CD4-positive, alpha-beta memory T cell (primary cell): ENCODE measurements at regions not wholly inside any gene's neighbourhood (a gene's known extent, or its start where the extent isn't known, plus 50 kb on each side); places are given as distances from the start of the nearest gene placed in this dataset.

Experiments
- CTCF ChIA-PET: fragments of 350-600 bp; sonication (Branson Sonifier 250); formaldehyde crosslinking; loops from one replicate; lab custom pipeline; 2021; ENCODE audit warnings: inconsistent platforms; ENCODE audit not compliant: partially characterized antibody; lab: Charles Lee
- POLR2A ChIA-PET: fragments of 350-600 bp; sonication (Branson Sonifier 250); formaldehyde crosslinking; loops from one replicate; lab custom pipeline; 2021; ENCODE audit not compliant: partially characterized antibody; lab: Charles Lee
- DNase-seq, 5 donors: peaks; one replicate each; pipeline versions ENCODE4 v3.0.0 to v3.0.0-alpha.2; 2020 to 2022; ENCODE audit warnings: mixed read lengths in 1 of 5
- H3K27ac ChIP-seq: one replicate; pipeline ENCODE4 v1.7.0; 2013; ENCODE audit warnings: low read depth, low read length
- H3K27me3 ChIP-seq: 2 replicates; pipeline ENCODE4 v1.7.0; 2013; ENCODE audit warnings: mild to moderate bottlenecking, low read length, moderate library complexity; ENCODE audit not compliant: insufficient read depth
- H3K36me3 ChIP-seq: 2 replicates; pipeline ENCODE4 v1.7.0; 2013; ENCODE audit warnings: mild to moderate bottlenecking, low read length, moderate library complexity; ENCODE audit not compliant: insufficient read depth
- H3K4me1 ChIP-seq: 2 replicates; pipeline ENCODE4 v1.7.0; 2013; ENCODE audit warnings: mild to moderate bottlenecking, low read length, moderate library complexity; ENCODE audit not compliant: insufficient read depth
- H3K4me3 ChIP-seq, 2 donors: one replicate each; pipeline ENCODE4 v1.7.0; 2013; ENCODE audit warnings: low read length in 2 of 2, mild to moderate bottlenecking in 1 of 2
- H3K9me3 ChIP-seq, 2 donors: one replicate each; pipeline ENCODE4 v1.7.0; 2013; ENCODE audit warnings: low read length in 2 of 2, control low read depth in 1 of 2; ENCODE audit not compliant: control insufficient read depth in 1 of 2
- H3K27ac Mint-ChIP-seq, 7 donors: one replicate each; pipeline ENCODE4 v1.8.0; 2020 to 2021; ENCODE audit warnings: mixed read lengths in 7 of 7, mild to moderate bottlenecking in 6 of 7, inconsistent platforms in 3 of 7, moderate library complexity in 3 of 7
- H3K27me3 Mint-ChIP-seq, 2 donors: one replicate each; pipeline ENCODE4 v1.8.0; 2020 to 2021; ENCODE audit warnings: mixed read lengths in 2 of 2
- H3K36me3 Mint-ChIP-seq, 2 donors: one replicate each; pipeline ENCODE4 v1.8.0; 2020 to 2021; ENCODE audit warnings: mixed read lengths in 2 of 2, inconsistent platforms in 1 of 2, mild to moderate bottlenecking in 1 of 2
- H3K4me1 Mint-ChIP-seq, 4 donors: one replicate each; pipeline ENCODE4 v1.8.0; 2020 to 2021; ENCODE audit warnings: mixed read lengths in 4 of 4, mild to moderate bottlenecking in 1 of 4
- H3K4me3 Mint-ChIP-seq, 8 donors: one replicate each; pipeline ENCODE4 v1.8.0; 2020 to 2021; ENCODE audit warnings: mixed read lengths in 8 of 8, mild to moderate bottlenecking in 7 of 8, moderate library complexity in 6 of 8, inconsistent platforms in 3 of 8
- H3K9me3 Mint-ChIP-seq, 8 donors: one replicate each; pipeline ENCODE4 v1.8.0; 2020 to 2021; ENCODE audit warnings: mixed read lengths in 8 of 8, mild to moderate bottlenecking in 5 of 8, inconsistent platforms in 3 of 8, moderate library complexity in 1 of 8
- intact Hi-C: fragments of 100-400 bp; cut with micrococcal nuclease; formaldehyde crosslinking; loops from one replicate; pipeline ENCODE4 v1.15.1; 2023

GRCh38 chr18:69265656-69266055, 135.0 kb upstream of the DOK6 start:
- Mint-ChIP-seq H3K27me3 (peaks cover 0 to 1% of the 10 kb centered on the region in 2 donors), H3K27ac (no peak overlapping the region), H3K9me3 (peaks cover 0 to 24% (median 18%) of the 10 kb centered on the region in 8 donors), H3K4me1 (no peaks in the 10 kb centered on the region), H3K4me3 (no peak overlapping the region), H3K36me3 (peaks cover 0 to 3% of the 10 kb centered on the region in 2 donors)
- H3K27ac ChIP-seq: no peak overlapping the region
- H3K4me1 ChIP-seq: no peaks in the 10 kb centered on the region
- no peak overlapping the region for H3K4me3 ChIP-seq
- H3K36me3 ChIP-seq: no peaks in the 10 kb centered on the region
- no peaks in the 10 kb centered on the region for H3K9me3 ChIP-seq
- POLR2A ChIA-PET: no interaction called here
- intact Hi-C loops: no loop called here
- no peaks in the 10 kb centered on the region for H3K27me3 ChIP-seq
- no peak for DNase-seq
- CTCF ChIA-PET: no interaction called here

- Histone ChIP-seq H3K9me3 (no peaks in the 10 kb centered on the region), H3K4me3 (no peak overlapping the region), H3K27me3 (no peaks in the 10 kb centered on the region), H3K36me3 (no peaks in the 10 kb centered on the region), H3K4me1 (no peaks in the 10 kb centered on the region), H3K27ac (no peak overlapping the region)
- Mint-ChIP-seq H3K4me1 (no peaks in the 10 kb centered on the region), H3K27ac (no peak overlapping the region), H3K27me3 (peaks cover 0 to 1% of the 10 kb centered on the region in 2 donors), H3K9me3 (peaks cover 0 to 24% (median 18%) of the 10 kb centered on the region in 8 donors), H3K4me3 (no peak overlapping the region), H3K36me3 (peaks cover 0 to 3% of the 10 kb centered on the region in 2 donors)
- POLR2A ChIA-PET: no interaction called here
- intact Hi-C loops: no loop called here
- CTCF ChIA-PET: no interaction called here
- DNase-seq: no peak
Observed at GRCh38 chr18:69267895-69268294, 132.8 kb upstream of the DOK6 start.

- peaks cover 1% of the 10 kb centered on the region in 2 donors for H3K27me3 Mint-ChIP-seq
- CTCF ChIA-PET: no interaction called here
- no peaks in the 10 kb centered on the region for H3K36me3 ChIP-seq
Observed at GRCh38 chr18:69282371-69282770, 118.3 kb upstream of the DOK6 start.

GRCh38 chr18:69291044-69291443, 109.6 kb upstream of the DOK6 start:
- DNase-seq: no peak
- no peak overlapping the region for H3K4me3 Mint-ChIP-seq
- H3K36me3 Mint-ChIP-seq: no peaks in the 10 kb centered on the region
- H3K27me3 Mint-ChIP-seq: peaks cover 0 to 1% of the 10 kb centered on the region in 2 donors
- H3K36me3 ChIP-seq: no peaks in the 10 kb centered on the region
- no peaks in the 10 kb centered on the region for H3K9me3 ChIP-seq
- no peak overlapping the region for H3K4me3 ChIP-seq
- ChIA-PET CTCF (no interaction called here), POLR2A (no interaction called here)
- H3K27ac Mint-ChIP-seq: no peak overlapping the region
- H3K27ac ChIP-seq: no peak overlapping the region
- H3K4me1 Mint-ChIP-seq: no peaks in the 10 kb centered on the region
- no peaks in the 10 kb centered on the region for H3K27me3 ChIP-seq
- no peaks in the 10 kb centered on the region for H3K4me1 ChIP-seq
- H3K9me3 Mint-ChIP-seq: no peaks in the 10 kb centered on the region
- intact Hi-C loops: no loop called here

More at GRCh38 chr18:69282371-69282770, 118.3 kb upstream of the DOK6 start:
- no peaks in the 10 kb centered on the region for H3K4me1 Mint-ChIP-seq
- no peak overlapping the region for H3K4me3 Mint-ChIP-seq
- H3K27ac ChIP-seq: no peak overlapping the region
- POLR2A ChIA-PET: no interaction called here
- intact Hi-C loops: no loop called here
- no peaks in the 10 kb centered on the region for H3K9me3 ChIP-seq
- H3K4me3 ChIP-seq: no peak overlapping the region
- no peaks in the 10 kb centered on the region for H3K9me3 Mint-ChIP-seq
- H3K27me3 ChIP-seq: no peaks in the 10 kb centered on the region
- H3K27ac Mint-ChIP-seq: no peak overlapping the region
- DNase-seq: no peak
- no peaks in the 10 kb centered on the region for H3K36me3 Mint-ChIP-seq
- no peaks in the 10 kb centered on the region for H3K4me1 ChIP-seq

- Mint-ChIP-seq H3K27ac (no peak overlapping the region), H3K9me3 (peaks cover 0 to 3% (median 2%) of the 10 kb centered on the region in 8 donors), H3K27me3 (no peaks in the 10 kb centered on the region), H3K4me1 (no peaks in the 10 kb centered on the region), H3K4me3 (no peak overlapping the region), H3K36me3 (no peaks in the 10 kb centered on the region)
- Histone ChIP-seq H3K27me3 (no peaks in the 10 kb centered on the region), H3K36me3 (no peaks in the 10 kb centered on the region), H3K4me3 (no peak overlapping the region), H3K4me1 (no peaks in the 10 kb centered on the region), H3K9me3 (no peaks in the 10 kb centered on the region), H3K27ac (no peak overlapping the region)
- POLR2A ChIA-PET: no interaction called here
- intact Hi-C loops: no loop called here
- DNase-seq: no peak
- CTCF ChIA-PET: no interaction called here
Observed at GRCh38 chr18:69291755-69292154, 108.9 kb upstream of the DOK6 start.

DNA sequence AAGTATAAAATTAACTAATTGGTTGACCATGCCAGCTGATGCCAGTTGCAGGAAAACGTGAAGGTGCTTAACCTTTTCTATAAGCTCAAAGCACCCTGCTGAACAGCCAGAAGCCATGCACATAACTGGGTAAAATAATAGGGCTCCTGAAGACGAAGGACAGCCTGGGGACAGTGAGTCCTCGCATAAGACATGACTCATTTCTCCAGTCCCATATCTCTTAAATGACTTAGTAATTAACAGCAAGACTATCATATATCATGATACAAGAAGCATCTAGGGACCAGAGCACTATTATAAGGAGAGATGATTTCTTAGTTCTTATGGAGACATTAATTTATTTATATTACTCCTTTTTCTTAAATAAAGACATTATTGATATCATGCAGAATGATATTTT, 100.5 kb upstream of the DOK6 start:
- no peak overlapping the region for H3K27ac ChIP-seq
- Mint-ChIP-seq H3K9me3 (peaks cover 0 to 10% (median 7%) of the 10 kb centered on the region in 8 donors), H3K4me1 (no peaks in the 10 kb centered on the region), H3K27ac (no peak overlapping the region), H3K36me3 (no peaks in the 10 kb centered on the region), H3K27me3 (no peaks in the 10 kb centered on the region), H3K4me3 (no peak overlapping the region)
- CTCF ChIA-PET: no interaction called here
- H3K4me3 ChIP-seq: no peak overlapping the region
- H3K36me3 ChIP-seq: no peaks in the 10 kb centered on the region
- H3K9me3 ChIP-seq: no peaks in the 10 kb centered on the region
- intact Hi-C loops: no loop called here
- H3K4me1 ChIP-seq: no peaks in the 10 kb centered on the region
- POLR2A ChIA-PET: no interaction called here
- no peak for DNase-seq
- no peaks in the 10 kb centered on the region for H3K27me3 ChIP-seq

DNA sequence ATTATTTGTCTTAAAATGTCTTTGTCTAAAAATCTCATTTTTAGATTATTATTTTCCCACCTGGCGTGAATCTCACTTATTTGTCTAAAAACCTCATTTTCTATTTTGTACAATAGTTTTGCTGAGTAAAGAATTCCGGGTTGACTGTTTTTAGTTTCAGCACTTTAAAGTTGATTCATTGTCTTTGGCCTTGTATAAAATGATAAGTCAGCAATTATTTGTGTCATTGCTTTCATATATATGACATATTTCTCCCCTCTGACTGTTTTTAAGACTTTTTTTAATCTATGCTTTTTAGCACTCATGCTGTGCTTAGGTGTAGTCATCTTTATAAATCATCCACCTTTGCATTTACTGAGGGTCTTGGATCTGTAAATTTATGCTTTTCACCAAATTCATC, 92.1 kb upstream of the DOK6 start:
- no peaks in the 10 kb centered on the region for H3K4me1 ChIP-seq

GRCh38 chr18:69326094-69326493, 74.6 kb upstream of the DOK6 start:
- Mint-ChIP-seq H3K4me3 (no peak overlapping the region), H3K27me3 (peaks cover 4% of the 10 kb centered on the region in 2 donors), H3K9me3 (peaks cover 0 to 3% (median 0%) of the 10 kb centered on the region in 8 donors), H3K36me3 (no peaks in the 10 kb centered on the region), H3K27ac (no peak overlapping the region), H3K4me1 (no peaks in the 10 kb centered on the region)
- ChIA-PET CTCF (interaction anchor here (0.7 kb wide), 1 partner anchor 27 kb away, joined by 3 read pairs; no protein-coding TSS in a partner anchor), POLR2A (no interaction called here)
- Histone ChIP-seq H3K4me1 (no peaks in the 10 kb centered on the region), H3K27me3 (no peaks in the 10 kb centered on the region), H3K4me3 (no peak overlapping the region), H3K36me3 (no peaks in the 10 kb centered on the region), H3K27ac (no peak overlapping the region), H3K9me3 (no peaks in the 10 kb centered on the region)
- intact Hi-C loops: no loop called here
- no peak for DNase-seq

More for the DNA sequence above, 92.1 kb upstream of the DOK6 start:
- Mint-ChIP-seq H3K9me3 (peaks cover 0 to 3% (median 0%) of the 10 kb centered on the region in 8 donors), H3K36me3 (no peaks in the 10 kb centered on the region), H3K27ac (no peak overlapping the region), H3K27me3 (no peaks in the 10 kb centered on the region), H3K4me3 (no peak overlapping the region), H3K4me1 (no peaks in the 10 kb centered on the region)
- Histone ChIP-seq H3K4me3 (no peak overlapping the region), H3K27me3 (no peaks in the 10 kb centered on the region), H3K27ac (no peak overlapping the region), H3K36me3 (no peaks in the 10 kb centered on the region), H3K9me3 (no peaks in the 10 kb centered on the region)
- ChIA-PET CTCF (no interaction called here), POLR2A (no interaction called here)
- intact Hi-C loops: no loop called here
- DNase-seq: no peak
